ENCODE measurements at regions not wholly inside any gene's neighbourhood (a gene's known extent, or its start where the extent isn't known, plus 50 kb on each side); places are given as distances from the start of the nearest gene placed in this dataset.

- Mint-ChIP-seq H3K27ac (no peak overlapping the region), H3K9me3 (no peaks in the 10 kb centered on the region), H3K4me3 (no peak overlapping the region), H3K27me3 (ENCODE audit: low read depth) (no peaks in the 10 kb centered on the region), H3K36me3 (ENCODE audit: insufficient read depth in 1 of 3, low read depth in 3 of 3) (no peaks in the 10 kb centered on the region; a peak in 1 of 7 replicates), H3K4me1 (no peaks in the 10 kb centered on the region)
- H3K18ac ChIP-seq (ENCODE audit: insufficient read length, low read depth, low read length): no peak overlapping the region
- no peak overlapping the region for H3K4ac ChIP-seq (ENCODE audit: low read depth, low read length)
- H3K56ac ChIP-seq (ENCODE audit: insufficient read length, low read depth, low read length): no peak overlapping the region
- no peaks in the 10 kb centered on the region for H3K79me1 ChIP-seq (ENCODE audit: insufficient read depth, low read depth, low read length, poor library complexity, severe bottlenecking)
- no peak overlapping the region for H2BK5ac ChIP-seq (ENCODE audit: insufficient read length, low read length)
- no peak overlapping the region for H3K14ac ChIP-seq (ENCODE audit: insufficient read depth, low read length)
- H3K4me1 ChIP-seq (ENCODE audit: insufficient read depth, low read length): no peaks in the 10 kb centered on the region
- H3K9ac ChIP-seq (ENCODE audit: extremely low read depth, insufficient read length, low read length): no peak overlapping the region
- H3K4me2 ChIP-seq (ENCODE audit: insufficient read depth, insufficient read length, low read length): no peak overlapping the region
- no peaks in the 10 kb centered on the region for H3K9me3 ChIP-seq (ENCODE audit: control insufficient read depth, low read depth, low read length)
- no peak for DNase-seq
- no peak overlapping the region for H4K5ac ChIP-seq (ENCODE audit: insufficient read length, low read depth, low read length)
- no peak overlapping the region for H3T11ph ChIP-seq (ENCODE audit: low read length)
- H2BK20ac ChIP-seq (ENCODE audit: low read depth, low read length, poor library complexity, severe bottlenecking): no peak overlapping the region
- H3K23ac ChIP-seq (ENCODE audit: insufficient read length, low read depth, low read length): no peak overlapping the region
- no peak overlapping the region for H2AK5ac ChIP-seq (ENCODE audit: insufficient read length, low read length)
- no peaks in the 10 kb centered on the region for H4K20me1 ChIP-seq (ENCODE audit: control insufficient read depth, insufficient read depth, insufficient read length)
- peaks cover 2% of the 10 kb centered on the region; the same call in 1 of the 2 replicates for H3K27me3 ChIP-seq (ENCODE audit: insufficient read depth, low read length)
- WGBS (ENCODE audit: extremely low coverage, insufficient read length, low lambda C conversion rate): no CpG with 5 or more reads among the region's 1 CpG
- TF ChIP-seq CTCF (conservative IDR thresholded peaks at IDR 0.05): no peak
- no peaks in the 10 kb centered on the region for H3K79me2 ChIP-seq (ENCODE audit: insufficient read depth, low read length)
- H4K91ac ChIP-seq (ENCODE audit: insufficient read length, low read depth, low read length): no peak overlapping the region
- no peak overlapping the region for H2BK120ac ChIP-seq (ENCODE audit: low read depth, low read length, poor library complexity, severe bottlenecking)
- H4K8ac ChIP-seq (replicated peaks; ENCODE audit: insufficient read length, low read depth, low read length): no peak overlapping the region
- no peak overlapping the region for H3K27ac ChIP-seq (ENCODE audit: insufficient read length, low read depth, low read length)
- H2BK15ac ChIP-seq (ENCODE audit: low read depth, low read length): no peak overlapping the region
- H2AFZ ChIP-seq (ENCODE audit: low read length): no peak overlapping the region
- no peak overlapping the region for H2BK12ac ChIP-seq (ENCODE audit: insufficient read length, low read depth, low read length)
- no peaks in the 10 kb centered on the region for H3K23me2 ChIP-seq (ENCODE audit: insufficient read length, low read depth, low read length, poor library complexity, severe bottlenecking)
Observed at GRCh38 chr17:63316100-63316499, 130.0 kb downstream of the CYB561 start.
